IMR-90 (cell line): ENCODE measurements at regions not wholly inside any gene's neighbourhood (a gene's known extent, or its start where the extent isn't known, plus 50 kb on each side); places are given as distances from the start of the nearest gene placed in this dataset.

ENCODE experiments used
- ATAC-seq: fragments of 200-7000 bp; cut with Tn5 transposase; 2 replicates; pipeline ENCODE4 v1.9.1; 2020; ENCODE audit warnings: low read depth, mild to moderate bottlenecking, moderate library complexity
- BruUV-seq: library from RNA; stranded (reverse); fragments of 400-500 nt; replicated peaks from 2 replicates; lab custom pipeline; 2021; lab: Mats Ljungman, UMichigan
- CTCF ChIA-PET: fragments of 300-600 bp; formaldehyde crosslinking; extraction: SDS; loops from one replicate; lab custom pipeline; 2021; ENCODE audit warnings: antibody characterized with exemption; lab: Yijun Ruan, JAX
- POLR2A ChIA-PET: fragments of 300-600 bp; sonication (Branson Sonifier 250); formaldehyde crosslinking; loops from one replicate; lab custom pipeline; 2022; ENCODE audit warnings: antibody characterized with exemption; ENCODE audit not compliant: unreplicated experiment; lab: Charles Lee
- DNase-seq: peaks from one replicate; pipeline ENCODE4 v3.0.0; 2013
- H2AFZ ChIP-seq: replicated peaks from 2 replicates; pipeline ENCODE3; 2013; ENCODE audit warnings: low read length, mild to moderate bottlenecking; ENCODE audit not compliant: poor library complexity
- H2AK5ac ChIP-seq: 2 replicates; pipeline ENCODE4 v1.6.1; 2013; ENCODE audit warnings: low read depth, low read length, inconsistent platforms
- H2AK9ac ChIP-seq: replicated peaks from 2 replicates; pipeline ENCODE3; 2013; ENCODE audit warnings: mild to moderate bottlenecking, low read depth, low read length, moderate library complexity; ENCODE audit not compliant: poor library complexity
- H2BK120ac ChIP-seq: 2 replicates; pipeline ENCODE4 v1.6.1; 2013; ENCODE audit warnings: low read depth, low read length, inconsistent platforms
- H2BK15ac ChIP-seq: 3 replicates; pipeline ENCODE4 v1.6.1; 2013; ENCODE audit warnings: low read depth, low read length, inconsistent platforms
- H2BK20ac ChIP-seq: 2 replicates; pipeline ENCODE4 v1.6.1; 2013; ENCODE audit warnings: low read depth, mild to moderate bottlenecking, inconsistent platforms, low read length, moderate library complexity
- H2BK5ac ChIP-seq: 2 replicates; pipeline ENCODE4 v1.6.1; 2013; ENCODE audit warnings: mild to moderate bottlenecking, low read depth, low read length, inconsistent platforms; ENCODE audit not compliant: poor library complexity, severe bottlenecking
- H3K14ac ChIP-seq: replicated peaks from 2 replicates; pipeline ENCODE4 v1.6.1; 2013; ENCODE audit warnings: low read depth, low read length, inconsistent platforms
- H3K18ac ChIP-seq: 2 replicates; pipeline ENCODE4 v1.6.1; 2013; ENCODE audit warnings: low read depth, low read length, control low read depth
- H3K23ac ChIP-seq: 2 replicates; pipeline ENCODE4 v1.6.1; 2013; ENCODE audit warnings: low read depth, low read length, inconsistent platforms
- H3K27ac ChIP-seq: 2 replicates; pipeline ENCODE4 v1.5.1; 2013; ENCODE audit warnings: mild to moderate bottlenecking, control low read depth, low read length; ENCODE audit not compliant: insufficient read depth
- H3K27me3 ChIP-seq: 2 replicates; pipeline ENCODE4 v1.6.1; 2013; ENCODE audit warnings: low read length; ENCODE audit not compliant: control insufficient read depth, insufficient read depth
- H3K36me3 ChIP-seq: 2 replicates; pipeline ENCODE4 v1.6.1; 2013; ENCODE audit warnings: low read length, mixed read lengths; ENCODE audit not compliant: control insufficient read depth, insufficient read depth
- H3K4ac ChIP-seq: 2 replicates; pipeline ENCODE4 v1.6.1; 2013; ENCODE audit warnings: low read depth, low read length, inconsistent platforms
- H3K4me1 ChIP-seq: 2 replicates; pipeline ENCODE4 v1.6.1; 2013; ENCODE audit warnings: low read length, mixed read lengths; ENCODE audit not compliant: control insufficient read depth, insufficient read depth
- H3K4me2 ChIP-seq: 2 replicates; pipeline ENCODE4 v1.6.1; 2013; ENCODE audit warnings: low read depth, mild to moderate bottlenecking, control low read depth, low read length, moderate library complexity
- H3K4me3 ChIP-seq: 2 replicates; pipeline ENCODE4 v1.5.1; 2013; ENCODE audit warnings: low read depth, mild to moderate bottlenecking, control low read depth, low read length, moderate library complexity; ENCODE audit not compliant: insufficient read depth
- H3K56ac ChIP-seq: 2 replicates; pipeline ENCODE4 v1.6.1; 2013; ENCODE audit warnings: low read length, inconsistent platforms; ENCODE audit not compliant: insufficient read depth; ENCODE audit errors: extremely low read depth
- H3K79me1 ChIP-seq, 2 experiments: 2 replicates each; pipeline ENCODE4 v1.6.1; 2013; ENCODE audit warnings: low read length in 2 of 2, inconsistent platforms in 1 of 2, low read depth in 1 of 2
- H3K9ac ChIP-seq: 2 replicates; pipeline ENCODE4 v1.6.1; 2013; ENCODE audit warnings: low read depth, low read length, control low read depth
- H3K9me1 ChIP-seq: 2 replicates; pipeline ENCODE4 v1.6.1; 2013; ENCODE audit warnings: low read length, inconsistent platforms; ENCODE audit not compliant: insufficient read depth
- H3K9me3 ChIP-seq: 2 replicates; pipeline ENCODE4 v1.6.1; 2013; ENCODE audit warnings: low read length; ENCODE audit not compliant: control insufficient read depth, insufficient read depth
- H4K20me1 ChIP-seq: 2 replicates; pipeline ENCODE4 v1.6.1; 2013; ENCODE audit warnings: low read length, inconsistent platforms; ENCODE audit not compliant: insufficient read depth
- H4K5ac ChIP-seq: 2 replicates; pipeline ENCODE4 v1.6.1; 2013; ENCODE audit warnings: mild to moderate bottlenecking, low read depth, low read length, control low read depth
- H4K8ac ChIP-seq, 2 experiments: 2 replicates each; pipeline ENCODE4 v1.6.1; 2013; ENCODE audit warnings: low read depth in 2 of 2, low read length in 2 of 2, control low read depth in 1 of 2, inconsistent platforms in 1 of 2
- H4K91ac ChIP-seq: 2 replicates; pipeline ENCODE4 v1.6.1; 2013; ENCODE audit warnings: low read depth, low read length, inconsistent platforms; ENCODE audit not compliant: insufficient read depth
- BHLHE40 ChIP-seq: fragments of 150-350 bp; IDR thresholded peaks from 2 replicates; pipeline ENCODE4 v1.6.1; 2016; ENCODE audit warnings: mild to moderate bottlenecking, low read depth, low read length
- CEBPB ChIP-seq: IDR thresholded peaks from 2 replicates; pipeline ENCODE4 v1.6.1; 2012; ENCODE audit warnings: low read depth, low read length, improper control_type of control experiment
- CHD1 ChIP-seq: IDR thresholded peaks from 2 replicates; pipeline ENCODE4 v1.6.1; 2012; ENCODE audit warnings: low read depth, low read length, improper control_type of control experiment
- CTCF ChIP-seq: conservative IDR thresholded peaks from 2 replicates; pipeline ENCODE4 v1.5.1; 2012; ENCODE audit warnings: mild to moderate bottlenecking, low read depth, low read length, improper control_type of control experiment
- FOS ChIP-seq: fragments of 150-350 bp; IDR thresholded peaks from 2 replicates; pipeline ENCODE4 v1.6.1; 2016; ENCODE audit warnings: low read depth, low read length
- MAFK ChIP-seq: IDR thresholded peaks from 2 replicates; pipeline ENCODE4 v1.6.1; 2012; ENCODE audit warnings: low read depth, low read length, improper control_type of control experiment
- MAZ ChIP-seq: IDR thresholded peaks from 2 replicates; pipeline ENCODE4 v1.6.1; 2012; ENCODE audit warnings: low read depth, mild to moderate bottlenecking, low read length, improper control_type of control experiment, moderate library complexity, borderline replicate concordance
- MXI1 ChIP-seq: IDR thresholded peaks from 2 replicates; pipeline ENCODE4 v1.6.1; 2012; ENCODE audit warnings: low read depth, mild to moderate bottlenecking, low read length, moderate library complexity, borderline replicate concordance
- NFE2L2 ChIP-seq: fragments of 150-350 bp; IDR thresholded peaks from 2 replicates; pipeline ENCODE4 v1.6.1; 2016; ENCODE audit warnings: low read depth, mild to moderate bottlenecking, low read length
- POLR2A ChIP-seq: IDR thresholded peaks from 2 replicates; pipeline ENCODE4 v1.6.1; 2012; ENCODE audit warnings: mild to moderate bottlenecking, low read depth, low read length
- RAD21 ChIP-seq: IDR thresholded peaks from 2 replicates; pipeline ENCODE4 v1.6.1; 2012; ENCODE audit warnings: low read length, improper control_type of control experiment
- RCOR1 ChIP-seq: IDR thresholded peaks from 2 replicates; pipeline ENCODE4 v1.6.1; 2012; ENCODE audit warnings: mild to moderate bottlenecking, low read length, improper control_type of control experiment; ENCODE audit not compliant: insufficient replicate concordance
- RFX5 ChIP-seq: IDR thresholded peaks from 2 replicates; pipeline ENCODE4 v1.8.0; 2012; ENCODE audit warnings: low read depth, mild to moderate bottlenecking, low read length, moderate library complexity
- SMC3 ChIP-seq: fragments of 150-350 bp; IDR thresholded peaks from 2 replicates; pipeline ENCODE4 v1.6.1; 2016; ENCODE audit warnings: low read depth, mild to moderate bottlenecking, antibody characterized with exemption, low read length, moderate library complexity
- WGBS, 2 experiments: methylation state at CpG; one replicate each; pipeline versions ENCODE4 v1.1.5 to v1.1.7; 2013; ENCODE audit warnings: missing lambda C conversion rate in 2 of 2; ENCODE audit not compliant: insufficient read length in 1 of 2; ENCODE audit errors: extremely low coverage in 2 of 2; 5-methylcytosine and 5-hydroxymethylcytosine counted together
- dilution Hi-C: fragments of 300-500 bp; cut with HindIII; formaldehyde crosslinking; loops from one replicate; pipeline ENCODE4 v1.14.3; 2018; ENCODE audit warnings: low sequenced_read_pairs; ENCODE audit not compliant: unreplicated experiment
- in situ Hi-C: fragments of 300-500 bp; cut with MboI; formaldehyde crosslinking; loops from 3 replicates; pipeline ENCODE4 v1.14.3; 2019; ENCODE audit warnings: low sequenced_read_pairs, inconsistent platforms, mixed read lengths
- intact Hi-C: fragments of 100-400 bp; cut with micrococcal nuclease; formaldehyde crosslinking; loops from 2 replicates; pipeline ENCODE4 v1.10.0; 2022
- TF ChIP-seq, protein P1 (sequence below): fragments of 150-350 bp; IDR thresholded peaks from 2 replicates; pipeline ENCODE4 v1.6.1; 2017; ENCODE audit warnings: mild to moderate bottlenecking, antibody characterized with exemption, low read length, low read depth
- TF ChIP-seq, protein P2 (sequence below): fragments of 150-350 bp; IDR thresholded peaks from 2 replicates; pipeline ENCODE4 v1.6.1; 2016; ENCODE audit warnings: low read depth, mild to moderate bottlenecking, low read length, moderate library complexity, borderline replicate concordance

- H3K79me1 ChIP-seq, result no peaks in the 10 kb centered on the region
- DNase-seq, result no peak
- CTCF ChIA-PET, result no interaction called here
- no peak overlapping the region for H2AK5ac ChIP-seq
- no peak overlapping the region for H3K27ac ChIP-seq
- H3K18ac ChIP-seq, result no peak overlapping the region
- no peak overlapping the region for H4K91ac ChIP-seq
- no peaks in the 10 kb centered on the region for H3K4me1 ChIP-seq
- no peaks in the 10 kb centered on the region for H3K9me1 ChIP-seq
- H2AFZ ChIP-seq, result no peak overlapping the region
- no peak for TF ChIP-seq FOS
- no peak for TF ChIP-seq RCOR1
- no peak for TF ChIP-seq CEBPB
- TF ChIP-seq MAFK, result no peak
- TF ChIP-seq RAD21, result no peak
- no peak for TF ChIP-seq SMC3
- no peak for TF ChIP-seq RFX5
- TF ChIP-seq BHLHE40, result no peak
- TF ChIP-seq, protein P1, sequence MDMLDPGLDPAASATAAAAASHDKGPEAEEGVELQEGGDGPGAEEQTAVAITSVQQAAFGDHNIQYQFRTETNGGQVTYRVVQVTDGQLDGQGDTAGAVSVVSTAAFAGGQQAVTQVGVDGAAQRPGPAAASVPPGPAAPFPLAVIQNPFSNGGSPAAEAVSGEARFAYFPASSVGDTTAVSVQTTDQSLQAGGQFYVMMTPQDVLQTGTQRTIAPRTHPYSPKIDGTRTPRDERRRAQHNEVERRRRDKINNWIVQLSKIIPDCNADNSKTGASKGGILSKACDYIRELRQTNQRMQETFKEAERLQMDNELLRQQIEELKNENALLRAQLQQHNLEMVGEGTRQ, result no peak
- TF ChIP-seq POLR2A, result no peak
- TF ChIP-seq CHD1, result no peak
- no peak for TF ChIP-seq MAZ
- TF ChIP-seq MXI1, result no peak
- TF ChIP-seq, protein P2, sequence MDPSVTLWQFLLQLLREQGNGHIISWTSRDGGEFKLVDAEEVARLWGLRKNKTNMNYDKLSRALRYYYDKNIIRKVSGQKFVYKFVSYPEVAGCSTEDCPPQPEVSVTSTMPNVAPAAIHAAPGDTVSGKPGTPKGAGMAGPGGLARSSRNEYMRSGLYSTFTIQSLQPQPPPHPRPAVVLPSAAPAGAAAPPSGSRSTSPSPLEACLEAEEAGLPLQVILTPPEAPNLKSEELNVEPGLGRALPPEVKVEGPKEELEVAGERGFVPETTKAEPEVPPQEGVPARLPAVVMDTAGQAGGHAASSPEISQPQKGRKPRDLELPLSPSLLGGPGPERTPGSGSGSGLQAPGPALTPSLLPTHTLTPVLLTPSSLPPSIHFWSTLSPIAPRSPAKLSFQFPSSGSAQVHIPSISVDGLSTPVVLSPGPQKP, result no peak
- TF ChIP-seq NFE2L2, result no peak
- TF ChIP-seq CTCF, result no peak
- no peak overlapping the region for H3K4ac ChIP-seq
- H3K9me3 ChIP-seq, result no peaks in the 10 kb centered on the region
- no peak overlapping the region for H3K23ac ChIP-seq
- no peak overlapping the region for H4K8ac ChIP-seq
- no peak overlapping the region for H3K4me2 ChIP-seq
- H3K14ac ChIP-seq, result no peak overlapping the region
- H3K4me3 ChIP-seq, result no peak overlapping the region
- intact Hi-C loops (no loop called here), in situ Hi-C loops (no loop called here), dilution Hi-C loops (no loop called here)
- ATAC-seq, result no peak
- no peak overlapping the region for H2BK5ac ChIP-seq
- H3K36me3 ChIP-seq, result no peaks in the 10 kb centered on the region
- no peak overlapping the region for H2BK120ac ChIP-seq
- H2BK15ac ChIP-seq, result no peak overlapping the region
- H4K20me1 ChIP-seq, result no peaks in the 10 kb centered on the region
- H2BK20ac ChIP-seq, result no peak overlapping the region
- no peak overlapping the region for H2AK9ac ChIP-seq
- no CpG with 5 or more reads among the region's 4 CpGs for WGBS, 2 experiments
- H4K5ac ChIP-seq, result no peak overlapping the region
- H3K27me3 ChIP-seq, result no peaks in the 10 kb centered on the region
- BruUV-seq, result no TSS peak
- POLR2A ChIA-PET, result no interaction called here
- no peak overlapping the region for H3K56ac ChIP-seq
- H3K9ac ChIP-seq, result no peak overlapping the region
Measured at GRCh38 chr11:116409238-116409637, 363.5 kb downstream of the BUD13 start.
